ENCODE measurements at regions not wholly inside any gene's neighbourhood (a gene's known extent, or its start where the extent isn't known, plus 50 kb on each side); places are given as distances from the start of the nearest gene placed in this dataset.

GRCh38 chr6:37761554-37762271, 57.8 kb upstream of the ZFAND3 start:
- Histone ChIP-seq H3K4ac (ENCODE audit: low read depth, low read length) (no peak overlapping the region), H3K9me3 (ENCODE audit: insufficient read depth, low read depth, low read length) (no peaks in the 10 kb centered on the region), H3K36me3 (ENCODE audit: control insufficient read depth in 1 of 2, insufficient read depth in 2 of 2, low read length in 2 of 2) (no peaks in the 10 kb centered on the region), H3K79me2 (ENCODE audit: control insufficient read depth, insufficient read depth, low read length, poor library complexity) (no peaks in the 10 kb centered on the region), H3K4me3 (ENCODE audit: low read depth, low read length) (no peak overlapping the region), H4K8ac (ENCODE audit: low read depth, low read length) (no peak overlapping the region), H3K4me2 (ENCODE audit: low read length) (no peak overlapping the region), H3K18ac (ENCODE audit: low read length) (no peak overlapping the region), H2BK120ac (ENCODE audit: insufficient read depth, low read length, poor library complexity) (no peak overlapping the region), H2AFZ (ENCODE audit: insufficient read depth, low read length, poor library complexity) (no peak overlapping the region), H3K9ac (ENCODE audit: low read length) (no peak overlapping the region), H2BK5ac (ENCODE audit: low read depth, low read length, poor library complexity) (no peak overlapping the region), H4K91ac (ENCODE audit: low read depth, low read length) (no peak overlapping the region), H2AK5ac (ENCODE audit: low read length) (no peak overlapping the region), H3K27me3 (ENCODE audit: insufficient read depth, low read length) (no peaks in the 10 kb centered on the region), H3K27ac (ENCODE audit: low read depth, low read length) (no peak overlapping the region), H4K12ac (ENCODE audit: low read depth, low read length) (no peak overlapping the region), H3K23ac (ENCODE audit: low read length) (no peak overlapping the region), H3K4me1 (ENCODE audit: control insufficient read depth in 1 of 2, insufficient read depth in 2 of 2, low read length in 2 of 2) (peaks cover 9 to 18% of the 10 kb centered on the region in 2 experiments), H3K79me1 (ENCODE audit: low read length) (peaks cover 1% of the 10 kb centered on the region), H3K14ac (ENCODE audit: low read length) (no peak overlapping the region), H2BK12ac (ENCODE audit: low read length) (no peak overlapping the region)
- DNase-seq, result peak in 1 of 2 donors; percentile 22
- no CpG with 5 or more reads among the region's 11 CpGs for WGBS (ENCODE audit: extremely low coverage, insufficient coverage, insufficient read length)

- H3K23ac ChIP-seq (ENCODE audit: low read length), result no peak overlapping the region
- no peak overlapping the region for H3K4me3 ChIP-seq (ENCODE audit: low read depth, low read length)
- no peak overlapping the region for H2AK5ac ChIP-seq (ENCODE audit: low read length)
- H3K14ac ChIP-seq (ENCODE audit: low read length), result no peak overlapping the region
- H3K27ac ChIP-seq (ENCODE audit: low read depth, low read length), result peak overlapping the region; percentile 28
- DNase-seq, result peak; percentile 86 to 95
- H3K79me1 ChIP-seq (ENCODE audit: low read length), result peaks cover 1% of the 10 kb centered on the region
- no peak overlapping the region for H3K18ac ChIP-seq (ENCODE audit: low read length)
- peaks cover 16 to 24% of the 10 kb centered on the region in 2 experiments for H3K4me1 ChIP-seq (ENCODE audit: control insufficient read depth in 1 of 2, insufficient read depth in 2 of 2, low read length in 2 of 2)
- no peaks in the 10 kb centered on the region for H3K79me2 ChIP-seq (ENCODE audit: control insufficient read depth, insufficient read depth, low read length, poor library complexity)
- H4K8ac ChIP-seq (ENCODE audit: low read depth, low read length), result no peak overlapping the region
- WGBS (ENCODE audit: extremely low coverage, insufficient coverage, insufficient read length), result no CpG with 5 or more reads among the region's 12 CpGs
- H3K9ac ChIP-seq (ENCODE audit: low read length), result no peak overlapping the region
- H3K27me3 ChIP-seq (ENCODE audit: insufficient read depth, low read length), result no peaks in the 10 kb centered on the region
- H2BK12ac ChIP-seq (ENCODE audit: low read length), result no peak overlapping the region
- no peaks in the 10 kb centered on the region for H3K9me3 ChIP-seq (ENCODE audit: insufficient read depth, low read depth, low read length)
- H4K12ac ChIP-seq (ENCODE audit: low read depth, low read length), result no peak overlapping the region
- H2BK120ac ChIP-seq (ENCODE audit: insufficient read depth, low read length, poor library complexity), result peak overlapping the region; percentile 12
- no peak overlapping the region for H4K91ac ChIP-seq (ENCODE audit: low read depth, low read length)
- peak overlapping the region; percentile 17 for H3K4me2 ChIP-seq (ENCODE audit: low read length)
- H3K4ac ChIP-seq (ENCODE audit: low read depth, low read length), result no peak overlapping the region
- H2AFZ ChIP-seq (ENCODE audit: insufficient read depth, low read length, poor library complexity), result no peak overlapping the region
- no peak overlapping the region for H2BK5ac ChIP-seq (ENCODE audit: low read depth, low read length, poor library complexity)
- H3K36me3 ChIP-seq (ENCODE audit: control insufficient read depth in 1 of 2, insufficient read depth in 2 of 2, low read length in 2 of 2), result no peaks in the 10 kb centered on the region
These were observed 60.0 kb upstream of the ZFAND3 start for GRCh38 chr6:37759221-37760144.

- no peak overlapping the region for H3K14ac ChIP-seq (ENCODE audit: low read length)
- H3K79me1 ChIP-seq (ENCODE audit: low read length), result peaks cover 1% of the 10 kb centered on the region
- H3K27ac ChIP-seq (ENCODE audit: low read depth, low read length), result no peak overlapping the region
- no peak overlapping the region for H4K8ac ChIP-seq (ENCODE audit: low read depth, low read length)
- H2BK12ac ChIP-seq (ENCODE audit: low read length), result no peak overlapping the region
- no CpG with 5 or more reads among the region's 5 CpGs for WGBS (ENCODE audit: extremely low coverage, insufficient coverage, insufficient read length)
- H2BK5ac ChIP-seq (ENCODE audit: low read depth, low read length, poor library complexity), result no peak overlapping the region
- H2AFZ ChIP-seq (ENCODE audit: insufficient read depth, low read length, poor library complexity), result no peak overlapping the region
- H3K18ac ChIP-seq (ENCODE audit: low read length), result no peak overlapping the region
- H3K23ac ChIP-seq (ENCODE audit: low read length), result no peak overlapping the region
- no peaks in the 10 kb centered on the region for H3K9me3 ChIP-seq (ENCODE audit: insufficient read depth, low read depth, low read length)
- no peaks in the 10 kb centered on the region for H3K27me3 ChIP-seq (ENCODE audit: insufficient read depth, low read length)
- H3K9ac ChIP-seq (ENCODE audit: low read length), result no peak overlapping the region
- peak in 1 of 2 donors; percentile 66 for DNase-seq
- H3K36me3 ChIP-seq (ENCODE audit: control insufficient read depth in 1 of 2, insufficient read depth in 2 of 2, low read length in 2 of 2), result no peaks in the 10 kb centered on the region
- H2AK5ac ChIP-seq (ENCODE audit: low read length), result no peak overlapping the region
- H3K4me3 ChIP-seq (ENCODE audit: low read depth, low read length), result no peak overlapping the region
- no peak overlapping the region for H3K4me2 ChIP-seq (ENCODE audit: low read length)
- no peak overlapping the region for H4K91ac ChIP-seq (ENCODE audit: low read depth, low read length)
- no peak overlapping the region for H4K12ac ChIP-seq (ENCODE audit: low read depth, low read length)
- H3K4ac ChIP-seq (ENCODE audit: low read depth, low read length), result no peak overlapping the region
- no peak overlapping the region for H2BK120ac ChIP-seq (ENCODE audit: insufficient read depth, low read length, poor library complexity)
- H3K4me1 ChIP-seq (ENCODE audit: control insufficient read depth in 1 of 2, insufficient read depth in 2 of 2, low read length in 2 of 2), result peaks cover 16 to 24% of the 10 kb centered on the region in 2 experiments
- no peaks in the 10 kb centered on the region for H3K79me2 ChIP-seq (ENCODE audit: control insufficient read depth, insufficient read depth, low read length, poor library complexity)
These were observed 60.9 kb upstream of the ZFAND3 start for GRCh38 chr6:37758647-37759046.

GRCh38 chr6:37758234-37758633, 60.6 kb upstream of the MDGA1 start:
- Histone ChIP-seq H2BK12ac (ENCODE audit: low read length) (no peak overlapping the region), H3K18ac (ENCODE audit: low read length) (no peak overlapping the region), H3K14ac (ENCODE audit: low read length) (no peak overlapping the region)

More at GRCh38 chr6:37758234-37758633, 60.6 kb upstream of the MDGA1 start:
- H2AFZ ChIP-seq (ENCODE audit: insufficient read depth, low read length, poor library complexity), result no peak overlapping the region
- peaks cover 1% of the 10 kb centered on the region for H3K79me1 ChIP-seq (ENCODE audit: low read length)
- no peak overlapping the region for H4K91ac ChIP-seq (ENCODE audit: low read depth, low read length)
- H4K12ac ChIP-seq (ENCODE audit: low read depth, low read length), result no peak overlapping the region
- H3K4me1 ChIP-seq (ENCODE audit: control insufficient read depth in 1 of 2, insufficient read depth in 2 of 2, low read length in 2 of 2), result peaks cover 16 to 24% of the 10 kb centered on the region in 2 experiments
- H2AK5ac ChIP-seq (ENCODE audit: low read length), result no peak overlapping the region
- no peak overlapping the region for H2BK5ac ChIP-seq (ENCODE audit: low read depth, low read length, poor library complexity)
- no peak overlapping the region for H3K4ac ChIP-seq (ENCODE audit: low read depth, low read length)
- no peak overlapping the region for H4K8ac ChIP-seq (ENCODE audit: low read depth, low read length)
- H3K36me3 ChIP-seq (ENCODE audit: control insufficient read depth in 1 of 2, insufficient read depth in 2 of 2, low read length in 2 of 2), result no peaks in the 10 kb centered on the region
- H3K4me3 ChIP-seq (ENCODE audit: low read depth, low read length), result no peak overlapping the region
- H2BK120ac ChIP-seq (ENCODE audit: insufficient read depth, low read length, poor library complexity), result no peak overlapping the region
- H3K79me2 ChIP-seq (ENCODE audit: control insufficient read depth, insufficient read depth, low read length, poor library complexity), result no peaks in the 10 kb centered on the region
- H3K27ac ChIP-seq (ENCODE audit: low read depth, low read length), result no peak overlapping the region
- H3K4me2 ChIP-seq (ENCODE audit: low read length), result no peak overlapping the region
- no peak overlapping the region for H3K9ac ChIP-seq (ENCODE audit: low read length)
- no peaks in the 10 kb centered on the region for H3K9me3 ChIP-seq (ENCODE audit: insufficient read depth, low read depth, low read length)
- no peak overlapping the region for H3K23ac ChIP-seq (ENCODE audit: low read length)
- DNase-seq, result no peak
- H3K27me3 ChIP-seq (ENCODE audit: insufficient read depth, low read length), result no peaks in the 10 kb centered on the region
